GM18519 (cell line): ENCODE measurements at regions not wholly inside any gene's neighbourhood (a gene's known extent, or its start where the extent isn't known, plus 50 kb on each side); places are given as distances from the start of the nearest gene placed in this dataset.

Experiments used
- ATAC-seq: cut with Tn5 transposase; IDR thresholded peaks from one replicate; pipeline ENCODE4 v1.9.1; 2021; ENCODE audit warnings: mild to moderate bottlenecking, moderate library complexity; ENCODE audit not compliant: unreplicated experiment, low FRiP score

DNA sequence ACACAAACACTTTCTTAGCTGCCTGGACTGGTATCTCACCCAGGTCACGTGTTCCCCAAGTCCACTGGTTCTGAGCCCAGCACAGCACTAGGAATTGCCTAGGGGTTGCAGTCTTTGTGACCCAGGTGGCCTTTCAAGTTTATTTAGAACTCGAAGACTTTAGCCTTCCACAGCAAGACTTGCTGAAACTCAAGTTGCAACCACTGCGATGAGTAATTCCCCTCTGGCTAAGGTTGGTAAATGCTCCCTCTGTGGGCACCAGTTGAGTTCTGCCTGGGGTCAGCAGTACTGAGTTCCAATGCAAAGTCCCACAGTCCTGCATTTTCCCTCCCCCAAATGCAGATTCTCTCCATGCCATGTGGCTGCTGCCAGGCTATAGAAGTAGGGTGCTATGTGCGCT, 77.6 kb upstream of the MOCS1 start:
- ATAC-seq, result no peak

GRCh38 chr6:40000964-40001515, 66.8 kb upstream of the MOCS1 start:
- no peak for ATAC-seq

DNA sequence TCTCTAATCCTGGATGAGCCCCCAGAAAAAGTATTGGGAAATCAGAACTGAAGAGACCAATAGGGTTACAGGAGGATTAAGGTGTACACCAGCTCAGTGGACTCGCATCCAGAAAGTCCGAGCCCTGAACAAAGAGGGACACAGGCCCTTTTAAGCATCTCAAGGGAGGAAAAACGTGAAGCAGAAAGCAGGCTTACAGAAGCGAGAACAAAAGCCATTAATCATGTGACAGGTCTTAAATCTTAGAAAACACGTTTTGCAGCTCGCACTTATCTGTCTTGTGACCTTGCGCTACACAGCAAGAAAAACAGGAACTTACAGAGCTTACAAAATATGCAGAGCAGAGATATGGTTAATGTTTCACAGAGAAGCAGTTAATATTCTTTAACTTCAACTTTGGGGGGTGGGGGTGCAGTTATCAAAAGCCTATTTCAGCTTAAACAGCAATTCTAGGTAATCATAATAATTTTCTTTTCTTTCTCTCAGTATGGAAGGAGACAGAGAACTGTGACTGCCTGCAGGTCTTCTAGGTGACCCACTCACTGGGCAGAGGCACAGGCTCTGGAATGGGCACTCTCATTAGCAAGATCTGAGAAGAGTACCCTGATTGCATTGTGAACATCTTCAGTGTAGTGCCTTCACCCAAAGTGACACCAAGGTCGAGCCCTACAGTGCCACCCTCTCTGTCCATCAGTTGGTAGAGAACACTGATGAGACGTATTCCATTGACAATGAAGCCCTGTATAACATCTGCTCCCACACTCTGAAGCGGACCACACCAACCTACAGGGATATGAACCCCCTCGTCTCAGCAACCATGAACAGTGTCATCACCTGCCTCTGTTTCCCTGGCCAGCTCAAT, 65.0 kb upstream of the MOCS1 start:
- no peak for ATAC-seq

DNA sequence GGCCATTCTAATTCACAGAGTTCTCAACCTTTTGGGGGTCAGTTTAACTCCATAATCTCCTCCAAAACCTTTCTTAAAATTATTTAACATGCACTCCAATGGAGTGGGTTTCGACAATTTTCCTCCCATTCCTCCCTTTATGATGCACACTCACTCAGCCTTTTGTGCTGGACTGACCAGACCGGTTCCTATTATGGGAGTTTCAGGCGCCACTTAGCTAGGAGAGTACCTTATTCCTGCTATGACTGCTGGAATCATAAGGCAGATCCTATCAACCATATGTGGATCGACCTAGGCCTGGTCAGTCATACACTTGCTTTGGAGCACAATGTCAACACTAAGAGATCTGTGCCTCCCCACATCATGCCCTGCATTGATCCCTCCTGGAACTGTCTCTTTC, 63.9 kb upstream of the MOCS1 start:
- ATAC-seq, result no peak

- no peak for ATAC-seq
Observed at GRCh38 chr6:39997101-39997635, 62.9 kb upstream of the MOCS1 start.

DNA sequence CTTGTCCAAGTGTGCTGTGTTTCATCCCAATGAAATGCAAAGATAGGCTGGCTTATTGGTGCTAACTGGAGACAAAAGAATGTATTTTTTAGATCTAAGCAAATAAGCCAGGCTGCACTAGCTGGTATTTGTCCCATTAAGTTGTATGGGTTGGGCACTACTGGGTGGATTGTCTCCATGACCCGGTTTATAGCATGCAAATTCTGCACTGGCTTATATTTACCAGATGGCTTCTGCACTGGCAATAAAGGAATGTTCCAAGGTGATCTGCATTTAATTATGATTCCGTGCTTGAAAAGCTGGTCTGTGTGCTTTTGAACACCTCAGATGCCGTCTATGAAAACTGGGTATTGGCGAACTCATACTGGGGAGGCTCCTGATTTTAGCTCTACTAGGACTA, 61.4 kb upstream of the MOCS1 start:
- ATAC-seq, result no peak

- no peak for ATAC-seq
Observed at GRCh38 chr6:39992861-39993622, 58.8 kb upstream of the MOCS1 start.
